Colon (tissue), 2 donors: ENCODE measurements at regions not wholly inside any gene's neighbourhood (a gene's known extent, or its start where the extent isn't known, plus 50 kb on each side); places are given as distances from the start of the nearest gene placed in this dataset.

Experiments used
- FAIRE-seq: peaks from 2 replicates; lab custom pipeline; 2012; peaks lifted over from hg19 to GRCh38; lab: Jason Lieb, UNC
- donor health status: control.
- donor health status: control.

DNA sequence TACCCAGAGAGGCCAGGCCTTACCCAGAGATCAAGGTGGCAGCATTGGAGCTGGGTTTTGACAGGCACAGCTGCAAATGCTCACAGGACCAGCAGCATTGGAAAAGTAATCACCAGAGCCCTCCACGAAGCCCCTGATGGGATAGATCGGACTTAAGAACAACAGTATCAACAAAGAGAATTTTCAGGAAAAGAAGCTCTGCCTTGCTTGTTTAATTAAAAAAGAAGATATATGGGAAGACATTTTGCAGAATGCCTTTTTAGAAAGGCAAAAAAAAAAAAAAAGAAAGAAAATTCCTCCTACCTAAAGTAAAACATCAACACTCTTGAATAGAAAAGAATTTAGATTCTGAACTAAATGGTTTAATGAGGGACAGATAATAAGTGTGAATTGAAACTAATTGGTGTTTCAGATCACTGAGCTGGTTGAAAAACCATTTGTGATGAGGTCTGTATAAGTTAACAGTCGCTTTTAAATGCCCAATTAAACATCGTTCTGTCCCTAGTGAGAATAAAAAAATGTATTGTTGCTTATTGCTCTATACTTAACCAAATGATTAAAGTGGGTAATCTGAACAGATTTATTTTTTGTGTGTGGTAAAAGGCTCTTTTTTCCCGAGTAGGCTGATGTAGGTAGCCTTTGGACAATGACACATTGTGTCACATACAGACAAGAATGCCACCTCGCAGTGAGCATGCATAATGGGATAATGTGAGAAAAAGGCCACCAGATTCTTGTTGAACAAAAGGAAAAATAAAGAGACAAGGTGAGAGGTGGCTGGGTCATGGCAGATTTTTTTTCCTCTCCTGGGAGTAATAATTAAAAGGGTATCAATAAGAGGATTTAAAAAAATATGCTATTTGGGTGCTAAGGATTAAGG is 93.0 kb upstream of the ARGLU1 start:
- FAIRE-seq, result no peak

DNA sequence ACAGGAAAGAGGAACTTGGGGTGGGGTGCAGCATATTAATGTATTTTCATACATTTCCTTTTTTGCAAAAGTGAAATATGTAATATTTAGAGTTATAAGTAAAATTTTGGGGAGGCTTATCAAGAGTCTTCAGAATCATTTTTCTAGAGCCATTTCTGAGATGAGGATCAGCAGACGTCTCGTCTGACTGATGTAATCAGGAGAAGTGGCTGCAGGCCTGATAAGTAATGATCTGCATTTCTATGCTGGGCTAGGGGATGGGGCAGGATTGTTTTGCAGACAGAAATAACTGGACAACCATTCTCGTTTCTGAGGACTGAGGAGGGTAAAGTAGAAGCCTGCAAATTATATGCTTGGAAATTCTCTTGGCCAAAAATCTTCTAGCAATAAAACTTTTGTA is 89.2 kb upstream of the ARGLU1 start:
- FAIRE-seq, result no peak

DNA sequence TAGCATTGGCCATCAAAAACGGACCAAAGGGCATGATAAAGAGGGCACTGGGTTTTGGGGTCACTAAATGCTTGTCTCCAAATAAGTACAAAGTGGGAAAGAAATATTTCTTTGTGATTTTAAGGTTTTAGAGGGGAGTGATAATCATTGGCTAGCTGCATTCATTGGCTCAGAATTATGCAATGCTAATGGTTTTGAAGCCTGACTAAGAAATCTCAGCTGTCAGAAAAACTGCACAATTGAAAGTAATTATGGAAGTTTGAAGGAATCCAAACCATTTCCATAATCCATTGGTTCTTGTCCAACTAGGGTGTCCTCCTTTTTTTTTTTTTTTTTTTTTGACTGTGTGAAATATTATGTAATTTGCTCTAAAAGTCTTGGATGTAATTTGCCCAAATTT is 88.2 kb upstream of the ARGLU1 start:
- FAIRE-seq, result no peak

DNA sequence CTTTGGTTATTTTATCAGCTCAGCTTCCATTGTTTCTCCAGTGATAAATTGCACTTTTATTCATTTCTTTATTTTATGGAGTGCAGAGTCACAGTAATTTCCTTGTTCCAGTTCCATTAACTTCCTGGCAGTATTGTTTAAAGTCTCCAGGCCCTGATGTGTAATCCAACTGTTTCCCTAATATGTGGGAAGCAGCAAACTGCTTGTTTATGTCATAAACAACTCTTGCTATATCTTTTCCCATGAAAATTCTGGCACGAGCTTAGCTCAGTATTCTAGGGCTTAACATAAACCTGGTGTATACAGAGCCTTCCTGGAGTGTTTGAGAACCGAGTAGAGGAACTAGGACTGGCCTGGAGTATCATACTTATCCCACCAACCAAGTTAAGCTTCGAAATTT is 83.5 kb upstream of the ARGLU1 start:
- no peak for FAIRE-seq

DNA sequence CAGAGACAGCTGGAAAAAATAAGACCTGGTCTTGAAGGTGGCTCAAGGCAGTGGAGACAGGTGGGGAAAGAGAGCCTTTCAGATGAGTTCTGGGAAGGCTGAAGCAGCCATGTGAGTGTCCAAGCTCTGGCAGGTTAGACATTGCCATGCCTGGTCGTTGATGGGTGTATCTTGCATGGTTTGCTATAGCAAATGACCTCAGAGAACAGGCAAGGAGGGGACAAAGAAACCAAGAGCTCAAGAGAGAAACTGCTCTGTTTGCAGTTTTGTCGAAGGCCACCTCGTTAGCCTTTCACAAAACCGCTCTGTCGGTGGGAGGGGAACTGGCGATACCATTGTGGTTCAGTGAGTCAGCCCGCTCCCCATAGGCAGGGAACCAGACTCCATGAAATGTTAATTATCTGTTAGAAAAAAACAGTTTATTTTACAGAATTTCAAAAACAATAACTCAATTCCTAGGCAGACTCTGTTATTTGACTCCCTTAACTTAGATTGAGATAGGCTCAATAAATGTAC is 82.8 kb upstream of the ARGLU1 start:
- FAIRE-seq, result no peak

DNA sequence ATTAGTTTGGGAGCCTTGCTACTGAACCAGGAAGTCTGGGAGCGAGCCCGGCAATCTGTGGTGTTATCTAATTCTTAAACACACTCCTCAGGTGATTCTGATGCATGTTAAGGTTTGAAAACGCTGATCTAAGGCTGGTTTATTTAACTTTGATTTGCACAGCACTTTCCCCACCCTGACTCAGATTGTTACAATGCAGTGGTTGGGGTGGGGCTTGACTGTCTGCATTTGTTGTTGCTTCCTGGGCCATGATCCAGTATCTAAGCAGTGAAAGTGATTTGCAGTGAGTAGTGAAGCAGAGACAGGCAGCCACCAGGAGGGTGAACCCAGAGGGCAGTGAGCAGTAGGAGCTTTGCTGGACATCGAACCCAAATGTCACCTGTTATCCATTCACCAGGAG is 81.6 kb upstream of the ARGLU1 start:
- FAIRE-seq, result no peak

DNA sequence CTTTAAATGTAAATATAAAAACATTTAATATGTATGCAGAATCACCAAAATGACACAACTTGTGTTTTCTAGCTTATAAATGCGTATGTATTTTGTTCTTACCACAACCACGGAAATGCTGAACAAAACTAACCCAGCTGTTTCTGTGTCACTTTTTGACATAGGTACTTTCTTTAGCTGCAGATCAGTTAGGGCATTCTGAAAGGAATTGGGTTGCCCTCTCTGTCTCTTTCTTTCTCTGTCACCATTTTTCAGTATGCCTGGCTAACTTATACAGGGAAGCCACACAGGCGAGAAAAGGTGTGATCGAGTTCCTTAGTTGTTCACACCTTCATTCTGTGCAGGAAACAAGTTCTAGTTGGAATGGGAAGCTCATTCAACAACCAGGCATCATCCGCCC is 72.6 kb upstream of the ARGLU1 start:
- FAIRE-seq, result no peak

DNA sequence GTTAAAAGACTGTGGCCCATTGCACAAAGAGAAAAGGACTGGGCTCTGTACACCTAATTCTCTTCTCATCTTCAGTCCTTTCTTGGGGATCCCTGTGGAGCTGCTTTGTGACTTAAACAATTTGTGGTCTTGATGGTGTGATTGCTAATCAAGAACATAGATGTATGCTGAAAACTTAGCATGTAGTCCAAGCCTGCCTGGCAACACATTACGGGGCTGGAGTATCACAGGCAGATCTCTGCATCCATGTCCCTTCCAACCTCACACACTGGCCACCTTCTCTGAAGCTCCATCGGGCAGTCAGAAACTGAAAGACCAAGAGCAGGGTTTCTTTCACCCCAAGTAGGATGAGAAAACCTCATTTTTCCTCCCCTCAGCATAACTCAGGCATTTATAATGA is 69.6 kb upstream of the ARGLU1 start:
- FAIRE-seq, result no peak

DNA sequence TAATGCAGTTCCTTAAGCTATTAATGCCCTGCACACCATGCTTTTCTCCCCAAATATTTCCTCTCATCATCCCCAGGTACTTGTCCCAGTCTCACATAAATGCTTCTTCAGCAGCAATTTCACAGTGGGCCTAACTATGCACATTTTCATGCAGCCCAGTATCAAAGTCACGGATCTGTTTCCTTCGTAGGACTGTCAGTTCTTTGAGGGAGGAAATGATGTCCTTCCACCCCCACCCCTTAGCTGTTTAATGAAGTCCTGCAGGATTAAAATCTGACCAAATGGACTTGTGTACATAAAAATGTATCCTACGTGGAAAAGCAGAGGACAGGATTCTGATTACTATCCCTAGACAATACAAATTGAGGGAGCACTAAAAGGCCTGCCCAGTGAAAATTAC is 68.6 kb upstream of the ARGLU1 start:
- FAIRE-seq, result no peak

DNA sequence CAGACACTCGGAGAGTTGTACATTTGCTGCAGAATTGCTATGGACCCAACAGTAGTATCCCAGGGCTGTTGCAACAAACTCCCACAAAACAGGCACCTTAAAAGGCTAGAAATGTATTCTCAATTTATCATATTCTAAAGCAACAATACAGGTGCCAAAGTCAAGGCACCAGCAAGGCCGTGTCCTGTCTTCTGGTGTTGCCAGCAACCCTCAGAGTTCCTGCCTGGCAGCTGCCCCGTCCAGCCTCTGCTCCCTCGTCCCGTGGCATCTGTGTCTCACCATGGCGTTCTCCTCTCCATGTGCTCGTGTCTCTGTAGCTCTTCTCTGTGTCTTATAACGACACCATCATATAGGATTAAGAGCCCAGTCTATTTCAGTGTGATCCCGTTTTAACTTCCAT is 67.7 kb upstream of the ARGLU1 start:
- FAIRE-seq, result no peak

DNA sequence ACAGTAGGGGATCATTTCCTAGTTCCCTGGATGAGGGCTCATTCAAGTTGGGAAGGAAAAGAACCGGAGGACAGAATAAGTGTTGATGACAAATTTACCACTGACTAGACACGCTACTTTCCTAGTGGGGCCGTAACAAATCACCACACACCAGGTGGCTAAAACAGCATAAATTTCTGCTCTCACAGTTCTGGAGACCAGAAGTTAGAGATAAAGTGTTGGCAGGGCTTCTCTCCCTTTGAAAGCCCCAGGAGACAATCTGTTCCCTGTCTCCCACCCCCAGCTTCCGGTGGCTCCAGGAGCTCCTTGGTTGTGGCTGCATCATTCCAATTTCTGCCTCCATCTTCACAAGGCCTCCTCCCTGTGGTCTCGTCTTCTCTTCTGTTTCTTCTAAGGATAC is 65.4 kb upstream of the ARGLU1 start:
- no peak for FAIRE-seq

DNA sequence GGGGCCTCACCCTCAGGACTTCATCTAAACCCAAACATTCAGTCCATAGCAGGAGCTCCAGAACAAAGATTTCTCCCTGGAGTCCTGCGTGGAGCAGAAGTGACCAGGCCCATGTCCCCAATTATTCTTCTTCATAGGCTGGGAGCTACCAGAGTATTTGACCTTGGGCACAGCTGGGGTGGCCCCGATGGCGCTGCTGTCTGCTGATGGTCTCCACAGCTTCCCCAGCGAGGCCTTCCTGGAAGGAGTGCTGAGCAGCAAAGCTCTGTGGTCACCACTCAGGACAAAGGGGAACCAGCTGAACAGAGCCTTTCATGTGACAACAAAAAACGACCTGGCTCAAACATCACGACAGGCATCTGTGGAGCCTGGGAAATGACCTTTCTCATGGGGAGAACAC is 62.7 kb upstream of the ARGLU1 start:
- no peak for FAIRE-seq

DNA sequence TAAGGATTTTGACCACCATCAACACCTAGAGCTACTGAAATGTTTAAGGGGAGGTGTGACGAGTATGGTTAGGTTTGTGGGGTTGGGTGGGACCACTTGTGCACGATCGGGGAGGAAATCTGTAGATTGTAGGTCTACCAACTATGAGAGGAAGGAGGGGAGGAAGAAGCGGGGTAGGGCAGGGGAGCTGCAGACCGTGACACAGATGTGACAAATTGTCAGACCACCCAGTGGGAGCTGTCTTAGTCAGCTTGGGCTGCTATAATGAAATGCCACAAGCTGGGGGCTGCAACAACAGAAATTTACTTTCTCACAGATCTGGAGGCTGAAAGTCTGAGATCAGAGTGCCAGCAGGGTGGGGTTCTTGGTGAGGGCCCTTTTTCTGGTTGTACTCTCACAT is 62.2 kb upstream of the ARGLU1 start:
- FAIRE-seq, result no peak

DNA sequence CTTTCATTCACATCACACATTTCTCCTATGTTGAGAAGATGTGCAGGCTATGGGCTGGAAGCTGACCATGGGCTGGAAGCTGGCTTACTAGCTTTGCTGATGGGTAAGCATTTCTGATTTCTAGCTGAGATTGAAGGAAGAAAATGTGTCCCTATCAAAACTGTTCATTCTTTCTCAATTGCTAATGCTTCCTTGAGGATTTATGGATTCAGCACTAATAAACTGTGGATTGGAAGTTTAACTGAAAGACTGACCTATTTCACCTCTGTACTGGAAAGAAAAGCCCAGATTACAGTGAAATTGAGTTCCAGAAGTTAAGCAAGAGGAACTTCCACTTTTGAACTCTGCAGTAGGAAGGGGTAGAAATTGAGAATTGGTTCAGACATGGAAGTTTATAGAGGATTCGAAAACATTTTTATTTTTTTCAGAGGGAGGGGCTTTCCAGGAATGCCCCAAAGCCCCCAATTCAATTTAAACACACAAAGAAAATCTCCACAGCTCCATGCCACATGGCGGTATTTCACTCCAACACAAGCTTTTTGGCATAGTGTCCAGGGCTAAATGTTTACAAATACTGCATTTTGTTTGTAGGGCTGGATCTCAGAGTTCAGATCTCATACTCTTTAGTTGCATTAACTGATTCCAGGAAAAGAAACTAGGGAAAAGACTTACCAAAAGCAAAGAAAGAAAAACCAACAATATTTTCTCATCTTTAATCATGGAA is 61.2 kb upstream of the ARGLU1 start:
- no peak for FAIRE-seq

DNA sequence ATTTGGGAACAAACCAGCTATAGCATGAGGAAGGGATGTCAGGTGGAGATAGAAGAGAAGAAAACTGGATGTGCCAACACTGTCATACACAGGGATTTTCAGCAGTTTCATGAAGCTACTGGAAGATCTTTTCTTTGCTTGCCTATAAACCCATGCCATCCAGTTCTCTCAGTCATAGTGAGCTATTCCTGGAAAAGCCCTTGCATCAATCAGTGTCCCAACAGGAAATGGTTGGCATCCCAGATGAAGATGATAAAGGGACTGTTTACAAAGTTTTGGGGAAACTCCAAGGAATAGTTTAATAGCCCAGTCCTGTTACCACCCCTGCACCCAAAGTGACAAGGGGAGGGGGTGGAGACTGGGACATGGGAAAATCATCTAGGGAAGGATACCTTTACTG is 58.5 kb upstream of the ARGLU1 start:
- FAIRE-seq, result no peak

DNA sequence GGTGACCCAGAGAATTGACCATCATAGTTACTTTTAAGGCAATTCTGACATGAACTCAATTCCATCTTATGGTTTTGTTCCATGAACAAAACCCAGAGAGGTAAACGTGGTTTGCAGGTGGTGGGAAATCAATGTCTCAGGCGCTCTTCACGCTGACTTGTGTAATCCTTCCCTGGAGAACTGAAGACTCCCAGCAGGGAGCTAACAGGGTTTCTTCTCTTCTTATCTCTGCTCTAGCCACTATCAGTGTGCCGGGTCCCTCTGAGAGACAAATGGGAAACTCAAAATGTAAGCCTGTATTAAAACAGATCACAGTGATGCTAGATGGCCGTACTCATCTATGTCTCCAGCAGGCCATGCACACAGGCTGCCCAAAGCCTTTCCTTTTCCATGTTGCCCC is 57.6 kb upstream of the ARGLU1 start:
- no peak for FAIRE-seq

DNA sequence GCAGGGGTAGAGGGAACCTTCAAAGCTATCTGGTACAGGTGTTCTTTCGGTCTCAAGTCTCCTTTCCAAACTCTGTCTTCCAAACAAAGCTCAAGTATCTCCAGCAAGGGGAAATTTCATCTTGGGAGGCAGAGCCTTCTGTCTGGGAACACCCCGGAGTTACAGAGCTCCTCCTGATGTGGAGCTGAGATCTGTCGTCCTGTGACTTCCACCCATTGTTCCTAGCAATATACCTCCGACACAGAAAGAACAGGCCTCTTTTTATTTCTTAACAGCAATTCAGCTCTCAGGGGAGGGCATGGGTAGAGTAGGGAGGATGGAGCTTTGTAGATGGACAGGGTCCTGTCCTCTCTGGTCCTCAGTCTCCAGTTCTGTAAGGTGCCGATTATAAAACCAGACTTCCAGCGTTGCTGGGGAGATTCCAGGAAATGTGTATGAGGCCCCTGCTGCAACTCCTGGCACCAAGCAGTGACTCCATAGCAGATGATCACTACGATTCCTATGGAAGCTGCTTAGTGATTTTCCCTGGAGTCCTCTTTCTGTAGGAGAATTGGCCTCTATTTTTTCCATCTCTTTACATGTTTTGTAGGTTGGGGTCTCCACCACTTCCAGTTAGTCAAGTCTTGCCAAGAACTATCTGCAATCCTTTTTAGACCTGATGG is 56.0 kb upstream of the ARGLU1 start:
- no peak for FAIRE-seq

DNA sequence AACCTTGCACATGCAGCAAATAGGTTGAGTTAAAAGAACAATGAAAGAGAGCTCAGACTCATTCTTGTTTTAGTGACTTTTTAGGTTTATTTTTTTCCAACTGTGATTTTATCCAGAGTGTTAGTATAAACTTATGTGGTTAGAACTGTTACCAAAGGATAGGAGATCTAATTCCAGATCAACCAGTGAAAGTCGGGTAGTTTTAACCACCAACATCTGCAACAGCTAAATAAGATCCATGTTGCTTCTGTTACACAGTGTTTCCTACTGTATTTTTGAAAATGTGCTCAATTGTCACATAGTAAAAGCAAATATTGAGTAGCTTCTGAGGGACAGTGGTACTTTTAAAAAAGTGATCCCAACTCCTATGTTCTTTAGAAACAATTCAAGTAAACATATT is 53.9 kb upstream of the ARGLU1 start:
- no peak for FAIRE-seq

DNA sequence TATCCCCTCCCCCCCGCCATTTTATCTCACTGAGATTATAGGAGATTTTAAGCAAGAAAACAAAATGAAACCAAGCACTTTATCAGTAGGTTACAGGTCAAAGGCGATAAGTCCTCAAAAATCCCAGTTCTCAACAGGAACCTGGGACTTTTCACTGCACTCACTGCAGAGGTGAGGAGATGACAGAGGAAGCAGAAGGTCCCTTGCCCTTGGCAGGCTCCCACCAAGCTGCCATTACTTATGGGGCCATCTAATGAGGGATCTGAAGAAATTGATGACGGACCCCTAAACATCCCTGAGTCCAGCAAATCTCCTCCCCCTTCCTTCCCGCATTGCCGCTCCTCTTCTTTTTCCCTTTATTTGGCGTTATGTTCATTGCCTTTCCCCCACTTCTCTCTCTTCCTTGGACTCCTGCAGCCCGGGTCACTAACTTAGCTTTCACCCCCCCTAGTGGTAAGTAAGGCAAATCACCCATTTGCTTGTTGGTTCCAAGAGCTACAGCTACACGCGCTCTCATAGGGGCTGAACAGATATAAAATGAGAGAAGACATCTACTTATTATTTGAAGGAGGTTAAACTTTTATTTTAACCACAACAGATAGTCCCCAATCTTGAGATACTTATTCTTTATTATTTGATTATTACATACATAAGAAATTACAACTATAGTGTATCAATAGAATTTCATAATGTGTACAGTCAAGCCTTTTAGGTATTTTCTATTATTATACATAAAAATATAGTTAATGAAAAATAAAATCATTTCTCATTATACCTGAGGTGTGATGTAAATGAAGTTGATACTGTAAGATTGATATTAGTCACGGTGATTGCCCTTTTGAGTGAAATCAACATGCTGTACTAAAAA is 52.0 kb upstream of the ARGLU1 start:
- FAIRE-seq, result peak; percentile 91
